ENCODE measurements at regions not wholly inside any gene's neighbourhood (a gene's known extent, or its start where the extent isn't known, plus 50 kb on each side); places are given as distances from the start of the nearest gene placed in this dataset.
A peak's percentile ranks its signal among the peaks of the same experiment; 100 is the strongest.

GRCh38 chr17:55829995-55830612 lies 79.3 kb downstream of the PCTP start:
- DNase-seq, result no peak

GRCh38 chr17:55830699-55831471 lies 80.0 kb downstream of the PCTP start:
- no peak for DNase-seq

GRCh38 chr17:55833306-55833705 lies 82.5 kb downstream of the PCTP start:
- no peak for DNase-seq

- no peak for DNase-seq
Measured at GRCh38 chr17:55842405-55843158, 91.7 kb downstream of the PCTP start.

- no peak for DNase-seq
Measured at GRCh38 chr17:55843785-55844184, 92.9 kb downstream of the PCTP start.

GRCh38 chr17:55845385-55845784 lies 94.5 kb downstream of the PCTP start:
- DNase-seq, result peak; percentile 14

- DNase-seq, result no peak
Measured at GRCh38 chr17:55846745-55847144, 95.9 kb downstream of the PCTP start.

GRCh38 chr17:55852734-55853133 lies 101.9 kb downstream of the PCTP start:
- DNase-seq, result no peak

- no peak for DNase-seq
Measured at GRCh38 chr17:55859301-55859795, 108.5 kb downstream of the PCTP start.

GRCh38 chr17:55865072-55865762 lies 114.4 kb downstream of the PCTP start:
- DNase-seq, result no peak

GRCh38 chr17:55870044-55870443 lies 119.2 kb downstream of the PCTP start:
- no peak for DNase-seq

GRCh38 chr17:55872374-55872773 lies 121.5 kb downstream of the PCTP start:
- DNase-seq, result no peak

- no peak for DNase-seq
Measured at GRCh38 chr17:55873017-55873758, 122.3 kb downstream of the PCTP start.

- DNase-seq, result no peak
Measured at GRCh38 chr17:55883149-55883548, 132.3 kb downstream of the PCTP start.

- DNase-seq, result no peak
Measured at GRCh38 chr17:55887531-55887930, 136.7 kb downstream of the PCTP start.

GRCh38 chr17:55889271-55889670 lies 138.4 kb downstream of the PCTP start:
- no peak for DNase-seq

- DNase-seq, result no peak
Measured at GRCh38 chr17:55895112-55895759, 144.4 kb downstream of the PCTP start.

GRCh38 chr17:55897301-55897700 lies 146.4 kb downstream of the PCTP start:
- no peak for DNase-seq

GRCh38 chr17:55898195-55898594 lies 147.3 kb downstream of the PCTP start:
- DNase-seq, result no peak

- DNase-seq, result no peak
Measured at GRCh38 chr17:55900188-55900587, 149.3 kb downstream of the PCTP start.

GRCh38 chr17:55903028-55903690 lies 152.3 kb downstream of the PCTP start:
- no peak for DNase-seq
